DOHH2 (cell line): ENCODE measurements at regions not wholly inside any gene's neighbourhood (a gene's known extent, or its start where the extent isn't known, plus 50 kb on each side); places are given as distances from the start of the nearest gene placed in this dataset.

Experiments used
- H3F3A ChIP-seq: fragments of 200-600 bp; sonication (generic), shearing (Covaris generic); 2 replicates; pipeline ENCODE4 v1.6.0; 2016; ENCODE audit warnings: antibody characterized with exemption, mild to moderate bottlenecking; ENCODE audit not compliant: control insufficient read depth, insufficient read depth
- H3K27ac ChIP-seq: fragments of 200-600 bp; sonication (generic); 2 replicates; pipeline ENCODE4 v1.5.1; 2014; ENCODE audit warnings: low read depth, mild to moderate bottlenecking, low read length, moderate library complexity
- H3K27me3 ChIP-seq: fragments of 200-600 bp; sonication (generic); 2 replicates; pipeline ENCODE4 v1.6.1; 2014; ENCODE audit warnings: mild to moderate bottlenecking, low read length, mixed read lengths; ENCODE audit not compliant: control insufficient read depth
- H3K36me3 ChIP-seq: fragments of 200-600 bp; sonication (generic); 2 replicates; pipeline ENCODE4 v1.6.1; 2014; ENCODE audit warnings: mild to moderate bottlenecking, low read length, moderate library complexity, mixed read lengths; ENCODE audit not compliant: control insufficient read depth
- H3K4me1 ChIP-seq: fragments of 200-600 bp; sonication (generic); 2 replicates; pipeline ENCODE4 v1.6.1; 2014; ENCODE audit warnings: mild to moderate bottlenecking, low read length, mixed read lengths; ENCODE audit not compliant: control insufficient read depth
- H3K4me2 ChIP-seq: fragments of 200-600 bp; sonication (generic); 2 replicates; pipeline ENCODE4 v1.6.0; 2014; ENCODE audit warnings: mild to moderate bottlenecking, low read length, moderate library complexity
- H3K4me3 ChIP-seq: fragments of 200-600 bp; sonication (generic); 2 replicates; pipeline ENCODE4 v1.5.1; 2014; ENCODE audit warnings: mild to moderate bottlenecking, low read length, mixed read lengths
- H3K79me2 ChIP-seq: fragments of 200-600 bp; sonication (generic); 2 replicates; pipeline ENCODE4 v1.6.1; 2014; ENCODE audit warnings: mild to moderate bottlenecking, low read length, mixed read lengths; ENCODE audit not compliant: control insufficient read depth
- H3K9me2 ChIP-seq: fragments of 200-600 bp; sonication (generic); replicated peaks from 2 replicates; pipeline ENCODE4 v1.6.1; 2014; ENCODE audit warnings: mild to moderate bottlenecking, low read length, mixed read lengths; ENCODE audit not compliant: control insufficient read depth
- H3K9me3 ChIP-seq: fragments of 200-600 bp; sonication (generic); 2 replicates; pipeline ENCODE4 v1.6.1; 2014; ENCODE audit warnings: antibody characterized with exemption, low read length, mixed read lengths; ENCODE audit not compliant: control insufficient read depth, insufficient read depth
- H4K20me1 ChIP-seq: fragments of 200-600 bp; sonication (generic); 2 replicates; pipeline ENCODE4 v1.6.0; 2014; ENCODE audit warnings: low read depth, mild to moderate bottlenecking, antibody characterized with exemption, low read length, moderate library complexity; ENCODE audit not compliant: control insufficient read depth, insufficient read depth
- EZH2phosphoT487 ChIP-seq: fragments of 200-600 bp; sonication (generic); IDR thresholded peaks from 2 replicates; pipeline ENCODE4 v1.6.1; 2017; ENCODE audit warnings: borderline replicate concordance, mild to moderate bottlenecking, antibody characterized with exemption, low read length, moderate library complexity, mixed read lengths
- TF ChIP-seq, protein P1 (sequence below): fragments of 200-600 bp; sonication (generic); IDR thresholded peaks from one replicate; pipeline ENCODE4 v1.5.1; 2014; ENCODE audit warnings: antibody characterized with exemption, mild to moderate bottlenecking, low read depth, low read length; ENCODE audit not compliant: poor library complexity, severe bottlenecking

DNA sequence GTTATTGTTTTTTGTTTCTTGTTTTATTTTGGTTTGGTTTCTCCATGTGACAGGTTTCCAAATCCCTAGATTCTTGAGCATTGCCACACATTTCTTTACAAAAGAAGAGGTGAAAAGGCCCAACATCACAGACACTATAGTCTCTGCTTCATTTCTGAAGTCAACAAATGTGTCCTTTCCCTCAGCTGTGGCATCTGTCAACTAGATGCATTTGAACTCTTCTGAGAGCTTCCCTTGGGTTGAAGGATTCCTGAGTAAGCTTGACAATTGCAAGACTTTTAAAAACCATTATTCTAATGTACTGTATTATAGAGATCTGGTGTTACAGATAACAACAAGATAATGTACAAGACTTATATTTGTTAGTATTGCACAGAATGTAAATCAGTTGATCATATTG lies 703.3 kb upstream of the PKDCC start:
- H3K9me2 ChIP-seq, result no peaks in the 10 kb centered on the region
- H3K27me3 ChIP-seq, result no peaks in the 10 kb centered on the region
- no peaks in the 10 kb centered on the region for H3K9me3 ChIP-seq
- TF ChIP-seq, protein P1, sequence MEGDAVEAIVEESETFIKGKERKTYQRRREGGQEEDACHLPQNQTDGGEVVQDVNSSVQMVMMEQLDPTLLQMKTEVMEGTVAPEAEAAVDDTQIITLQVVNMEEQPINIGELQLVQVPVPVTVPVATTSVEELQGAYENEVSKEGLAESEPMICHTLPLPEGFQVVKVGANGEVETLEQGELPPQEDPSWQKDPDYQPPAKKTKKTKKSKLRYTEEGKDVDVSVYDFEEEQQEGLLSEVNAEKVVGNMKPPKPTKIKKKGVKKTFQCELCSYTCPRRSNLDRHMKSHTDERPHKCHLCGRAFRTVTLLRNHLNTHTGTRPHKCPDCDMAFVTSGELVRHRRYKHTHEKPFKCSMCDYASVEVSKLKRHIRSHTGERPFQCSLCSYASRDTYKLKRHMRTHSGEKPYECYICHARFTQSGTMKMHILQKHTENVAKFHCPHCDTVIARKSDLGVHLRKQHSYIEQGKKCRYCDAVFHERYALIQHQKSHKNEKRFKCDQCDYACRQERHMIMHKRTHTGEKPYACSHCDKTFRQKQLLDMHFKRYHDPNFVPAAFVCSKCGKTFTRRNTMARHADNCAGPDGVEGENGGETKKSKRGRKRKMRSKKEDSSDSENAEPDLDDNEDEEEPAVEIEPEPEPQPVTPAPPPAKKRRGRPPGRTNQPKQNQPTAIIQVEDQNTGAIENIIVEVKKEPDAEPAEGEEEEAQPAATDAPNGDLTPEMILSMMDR, result no peak
- no peak for TF ChIP-seq EZH2phosphoT487
- no peak overlapping the region for H3K4me3 ChIP-seq
- no peak overlapping the region for H3K27ac ChIP-seq
- no peak overlapping the region for H3K4me2 ChIP-seq
- H3K79me2 ChIP-seq, result no peaks in the 10 kb centered on the region
- H4K20me1 ChIP-seq, result no peaks in the 10 kb centered on the region
- H3K4me1 ChIP-seq, result no peaks in the 10 kb centered on the region
- no peaks in the 10 kb centered on the region for H3F3A ChIP-seq
- H3K36me3 ChIP-seq, result no peaks in the 10 kb centered on the region

DNA sequence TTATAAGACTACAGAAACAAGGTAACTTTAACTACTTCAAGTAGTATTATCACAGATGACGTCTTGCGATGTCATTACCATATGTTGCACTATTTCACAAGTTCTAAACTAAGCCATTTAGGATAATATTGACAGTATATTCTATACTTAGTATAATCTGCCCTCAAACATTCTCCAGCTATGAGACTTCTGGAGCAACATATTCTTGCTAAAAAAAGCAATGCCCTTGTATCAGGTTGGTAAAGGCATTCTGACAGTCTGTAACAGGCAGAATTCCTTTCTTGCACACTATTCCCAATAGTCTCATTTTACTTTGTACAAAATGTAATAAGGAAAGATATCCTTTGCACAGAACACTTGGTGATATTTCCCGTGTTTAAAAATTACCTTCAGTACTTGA lies 694.8 kb upstream of the PKDCC start:
- no peaks in the 10 kb centered on the region for H3K27me3 ChIP-seq
- H3K9me2 ChIP-seq, result no peaks in the 10 kb centered on the region
- no peak overlapping the region for H3K27ac ChIP-seq
- no peaks in the 10 kb centered on the region for H3F3A ChIP-seq
- no peaks in the 10 kb centered on the region for H3K36me3 ChIP-seq
- no peaks in the 10 kb centered on the region for H3K4me1 ChIP-seq
- TF ChIP-seq, protein P1, result no peak
- no peak for TF ChIP-seq EZH2phosphoT487
- no peak overlapping the region for H3K4me3 ChIP-seq
- H3K79me2 ChIP-seq, result no peaks in the 10 kb centered on the region
- H3K4me2 ChIP-seq, result no peak overlapping the region
- no peaks in the 10 kb centered on the region for H4K20me1 ChIP-seq
- no peaks in the 10 kb centered on the region for H3K9me3 ChIP-seq

DNA sequence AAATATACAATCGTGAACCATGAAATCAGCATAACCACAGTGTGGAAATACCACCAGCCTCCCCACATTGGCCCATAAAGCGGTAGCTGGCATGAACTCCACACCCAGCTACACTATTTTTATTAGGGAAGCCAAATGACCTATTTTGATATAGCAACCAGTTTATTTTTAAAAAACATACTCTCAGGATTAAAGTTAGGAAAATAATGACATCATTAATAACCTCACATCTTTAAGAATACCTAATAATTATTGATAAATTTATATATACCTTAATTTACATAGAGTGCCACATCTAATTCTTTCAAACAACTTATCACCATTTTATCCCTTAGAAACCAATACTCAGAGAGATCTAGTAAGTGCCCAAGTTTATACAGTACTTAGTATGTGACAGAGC lies 692.0 kb upstream of the PKDCC start:
- H3F3A ChIP-seq, result no peaks in the 10 kb centered on the region
- H3K27ac ChIP-seq, result no peak overlapping the region
- H3K79me2 ChIP-seq, result no peaks in the 10 kb centered on the region
- no peaks in the 10 kb centered on the region for H3K4me1 ChIP-seq
- H3K4me3 ChIP-seq, result no peak overlapping the region
- no peaks in the 10 kb centered on the region for H3K27me3 ChIP-seq
- no peaks in the 10 kb centered on the region for H3K9me3 ChIP-seq
- no peak overlapping the region for H3K4me2 ChIP-seq
- H3K9me2 ChIP-seq, result no peaks in the 10 kb centered on the region
- no peaks in the 10 kb centered on the region for H3K36me3 ChIP-seq
- TF ChIP-seq, protein P1, result no peak
- no peak for TF ChIP-seq EZH2phosphoT487
- no peaks in the 10 kb centered on the region for H4K20me1 ChIP-seq

DNA sequence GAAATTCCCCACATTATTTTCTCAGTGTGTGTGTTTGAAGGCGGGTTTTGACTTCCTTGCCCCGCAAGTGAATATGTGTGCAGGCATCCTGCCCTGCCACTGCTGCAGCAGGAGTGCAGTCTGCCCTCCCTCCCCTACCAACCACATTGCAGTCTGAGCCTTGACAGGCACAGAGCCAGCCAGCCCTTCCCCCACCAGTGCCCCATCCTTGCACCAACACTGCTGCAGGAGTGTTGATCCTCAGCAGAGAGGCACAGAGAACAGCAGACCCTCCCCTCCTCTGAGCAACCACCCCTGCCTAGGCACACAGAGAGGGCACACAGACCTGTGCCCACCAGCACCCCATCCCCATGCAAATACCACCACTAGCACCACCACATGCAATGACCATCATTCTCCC lies 683.0 kb upstream of the PKDCC start:
- no peaks in the 10 kb centered on the region for H3K36me3 ChIP-seq
- no peaks in the 10 kb centered on the region; the same call in 1 of the 2 replicates for H3K9me3 ChIP-seq
- no peak overlapping the region for H3K4me3 ChIP-seq
- H3K4me1 ChIP-seq, result no peaks in the 10 kb centered on the region
- H3K4me2 ChIP-seq, result no peak overlapping the region
- no peaks in the 10 kb centered on the region for H3K9me2 ChIP-seq
- no peak for TF ChIP-seq EZH2phosphoT487
- TF ChIP-seq, protein P1, result no peak
- H3K27me3 ChIP-seq, result no peaks in the 10 kb centered on the region
- no peak overlapping the region for H3K27ac ChIP-seq
- no peaks in the 10 kb centered on the region for H3K79me2 ChIP-seq
- H3F3A ChIP-seq, result no peaks in the 10 kb centered on the region
- no peaks in the 10 kb centered on the region for H4K20me1 ChIP-seq
